Breast epithelium (tissue), 3 donors: ENCODE measurements at regions not wholly inside any gene's neighbourhood (a gene's known extent, or its start where the extent isn't known, plus 50 kb on each side); places are given as distances from the start of the nearest gene placed in this dataset.

Source experiments
- CTCF ChIP-seq, 3 donors: fragments of 450-650 bp; IDR thresholded peaks; one replicate each; pipeline ENCODE4 v1.5.1; 2016 to 2017; ENCODE audit warnings: antibody characterized with exemption in 3 of 3, mild to moderate bottlenecking in 3 of 3, moderate library complexity in 3 of 3
- POLR2A ChIP-seq: fragments of 450-650 bp; IDR thresholded peaks from one replicate; pipeline ENCODE4 v1.6.1; 2016; ENCODE audit warnings: antibody characterized with exemption, mild to moderate bottlenecking, moderate library complexity
- POLR2AphosphoS5 ChIP-seq, 3 donors: sonication (generic); formaldehyde crosslinking; IDR thresholded peaks; one replicate each; pipeline ENCODE4 v1.6.1; 2017; ENCODE audit warnings: antibody characterized with exemption in 3 of 3

- TF ChIP-seq POLR2A (no peak), CTCF (IDR thresholded peaks at IDR 0.05) (no peak), POLR2AphosphoS5 (IDR thresholded peaks at IDR 0.05) (no peak)
Observed at GRCh38 chr11:69373251-69373635, 79.3 kb downstream of the MYEOV start.
